GM19099 (cell line): ENCODE measurements at regions not wholly inside any gene's neighbourhood (a gene's known extent, or its start where the extent isn't known, plus 50 kb on each side); places are given as distances from the start of the nearest gene placed in this dataset.

ENCODE experiments used
- POLR2A ChIP-seq: IDR thresholded peaks from 3 replicates; pipeline ENCODE4 v1.6.1; 2011; ENCODE audit warnings: low read depth; ENCODE audit not compliant: insufficient read length; ENCODE audit errors: extremely low read depth

DNA sequence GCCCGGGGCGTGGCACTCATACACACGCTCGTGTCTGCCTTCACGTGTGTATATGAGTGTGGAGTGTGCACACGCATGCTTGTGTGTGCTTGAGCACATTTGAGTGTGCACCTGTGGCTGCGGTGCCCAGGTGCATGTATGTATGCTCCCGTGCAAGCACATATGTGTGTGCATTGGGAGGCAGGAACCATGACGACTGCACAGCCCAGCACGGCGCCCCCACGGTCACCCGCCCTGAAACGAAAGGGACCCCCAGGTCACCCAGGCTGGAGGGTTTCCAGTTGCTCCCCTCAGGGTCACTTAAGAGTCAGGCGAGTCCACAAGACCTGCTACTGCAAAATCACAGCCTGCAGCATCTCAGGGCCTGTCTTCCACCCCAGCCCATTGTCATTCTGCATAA lies 94.7 kb downstream of the YTHDF1 start:
- TF ChIP-seq POLR2A = no peak

- TF ChIP-seq POLR2A = no peak
Measured at GRCh38 chr20:63120808-63121090, 95.2 kb downstream of the YTHDF1 start.

DNA sequence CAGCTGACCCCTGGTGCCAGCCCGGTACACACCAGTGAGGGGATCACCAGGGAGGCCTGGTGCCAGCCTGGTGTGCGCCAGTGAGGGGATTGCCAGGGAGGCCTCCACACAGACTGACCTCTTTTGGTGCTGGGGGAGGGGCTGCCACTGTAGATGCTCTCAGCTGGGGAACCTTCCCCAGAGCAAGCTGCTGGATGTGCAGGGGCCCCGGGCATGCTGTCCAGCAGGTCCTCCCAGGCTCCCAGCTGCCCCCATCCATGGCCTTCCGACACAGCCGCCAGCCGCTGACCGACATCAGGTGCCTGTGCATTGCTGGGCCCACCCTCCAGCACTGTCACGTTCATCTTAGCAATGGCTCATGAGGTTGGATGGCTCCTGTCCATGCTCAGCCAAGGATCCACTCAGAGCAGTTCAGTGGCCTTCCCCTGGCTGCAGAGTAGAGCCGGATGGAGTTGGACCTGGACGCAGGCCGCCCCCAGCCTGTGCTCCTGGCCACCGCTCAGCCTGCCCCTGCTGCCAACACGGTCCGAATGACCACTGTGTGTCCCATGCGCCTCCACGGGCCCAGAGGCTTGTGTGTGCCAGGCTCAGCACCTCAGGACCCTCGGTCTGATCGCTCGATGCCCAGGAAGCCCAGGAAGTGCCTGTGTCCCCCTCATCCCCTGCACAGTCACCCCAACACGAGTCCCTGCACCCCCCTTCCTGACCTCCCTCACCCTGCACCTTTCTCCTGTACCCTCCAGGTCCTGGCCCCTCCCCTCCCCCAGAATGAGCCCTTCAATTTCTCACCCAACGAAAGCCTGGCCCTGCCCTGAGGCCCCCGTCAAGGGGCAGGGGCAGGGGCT lies 95.7 kb downstream of the YTHDF1 start:
- no peak for TF ChIP-seq POLR2A

DNA sequence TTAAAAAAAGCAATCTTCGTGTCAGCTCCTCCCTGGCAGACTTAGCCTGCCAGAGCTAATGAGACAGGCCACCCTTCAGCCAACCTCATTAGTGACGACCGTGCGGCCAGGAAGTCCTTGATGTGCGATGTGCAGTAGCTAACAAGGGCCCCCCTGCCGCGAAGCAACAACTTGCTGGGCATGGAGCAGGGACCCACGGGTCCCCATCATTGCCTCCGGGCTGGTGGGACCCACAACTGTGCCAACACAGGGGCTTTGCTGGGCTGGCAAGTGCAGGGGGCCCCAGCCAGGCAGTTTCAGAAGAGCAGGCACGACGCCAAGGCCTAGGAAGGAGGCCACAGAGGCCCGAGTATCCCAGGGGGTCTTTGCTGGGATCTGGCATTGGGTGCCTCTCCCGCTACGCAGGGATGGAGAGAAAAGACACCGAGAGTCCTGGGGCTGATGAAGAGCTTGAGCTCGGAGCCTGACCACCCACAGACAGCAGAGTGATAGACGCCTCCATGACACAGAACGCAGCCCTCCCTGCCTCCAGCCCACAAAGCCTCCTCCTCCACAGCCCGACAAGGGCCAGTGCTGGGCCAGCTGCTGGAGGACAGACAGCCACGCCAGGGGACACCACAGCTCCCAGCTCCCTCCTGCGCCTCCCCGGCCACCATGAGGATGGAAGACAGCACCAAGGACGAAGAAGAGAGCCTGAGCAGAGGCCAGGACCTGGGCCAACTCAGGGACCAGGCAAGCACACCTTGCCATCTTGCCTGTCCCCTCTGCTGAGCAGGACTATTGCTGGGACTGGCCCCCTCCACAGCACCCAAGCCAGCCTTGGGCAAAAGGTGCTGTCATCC lies 96.6 kb downstream of the YTHDF1 start:
- TF ChIP-seq POLR2A = no peak

DNA sequence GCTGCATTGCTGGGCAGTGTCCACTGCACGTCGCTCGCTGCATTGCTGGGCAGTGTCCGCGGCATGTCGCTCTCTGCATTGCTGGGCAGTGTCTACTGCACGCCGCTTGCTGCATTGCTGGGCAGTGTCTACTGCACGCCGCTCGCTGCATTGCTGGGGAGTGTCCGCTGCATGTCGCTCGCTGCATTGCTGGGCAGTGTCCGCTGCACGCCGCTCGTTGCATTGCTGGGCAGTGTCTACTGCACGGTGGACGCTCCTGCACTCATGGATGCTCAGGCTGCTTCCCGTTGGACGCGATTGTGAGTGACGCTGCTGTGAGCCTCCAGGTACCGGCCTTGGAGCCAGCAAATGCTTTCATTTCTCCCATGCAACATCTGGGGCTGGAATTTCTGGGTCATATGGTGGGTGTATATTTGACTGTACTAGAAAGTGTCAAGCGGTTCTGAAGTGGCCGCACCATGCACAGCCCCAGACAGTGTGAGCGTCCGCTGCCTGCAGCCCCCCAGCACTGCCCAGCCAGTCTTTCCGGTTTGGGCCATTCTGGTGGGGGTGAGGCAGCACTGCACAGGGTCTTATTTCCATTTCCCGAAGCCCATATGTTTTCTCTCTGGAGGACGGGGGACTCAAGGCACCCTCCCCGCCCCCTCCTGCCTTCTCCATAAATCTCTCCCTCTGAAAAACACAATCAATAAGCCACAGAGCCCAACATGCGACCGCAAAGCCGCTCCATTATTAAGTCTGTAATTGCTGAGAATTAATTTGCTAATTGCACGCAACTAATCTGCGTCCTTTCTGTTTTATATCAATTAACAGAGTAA lies 97.4 kb downstream of the YTHDF1 start:
- TF ChIP-seq POLR2A = no peak

- TF ChIP-seq POLR2A = no peak
Measured at GRCh38 chr20:63117661-63118302, 98.1 kb downstream of the YTHDF1 start.

GRCh38 chr20:63117151-63117550 lies 98.8 kb downstream of the YTHDF1 start:
- TF ChIP-seq POLR2A = no peak

DNA sequence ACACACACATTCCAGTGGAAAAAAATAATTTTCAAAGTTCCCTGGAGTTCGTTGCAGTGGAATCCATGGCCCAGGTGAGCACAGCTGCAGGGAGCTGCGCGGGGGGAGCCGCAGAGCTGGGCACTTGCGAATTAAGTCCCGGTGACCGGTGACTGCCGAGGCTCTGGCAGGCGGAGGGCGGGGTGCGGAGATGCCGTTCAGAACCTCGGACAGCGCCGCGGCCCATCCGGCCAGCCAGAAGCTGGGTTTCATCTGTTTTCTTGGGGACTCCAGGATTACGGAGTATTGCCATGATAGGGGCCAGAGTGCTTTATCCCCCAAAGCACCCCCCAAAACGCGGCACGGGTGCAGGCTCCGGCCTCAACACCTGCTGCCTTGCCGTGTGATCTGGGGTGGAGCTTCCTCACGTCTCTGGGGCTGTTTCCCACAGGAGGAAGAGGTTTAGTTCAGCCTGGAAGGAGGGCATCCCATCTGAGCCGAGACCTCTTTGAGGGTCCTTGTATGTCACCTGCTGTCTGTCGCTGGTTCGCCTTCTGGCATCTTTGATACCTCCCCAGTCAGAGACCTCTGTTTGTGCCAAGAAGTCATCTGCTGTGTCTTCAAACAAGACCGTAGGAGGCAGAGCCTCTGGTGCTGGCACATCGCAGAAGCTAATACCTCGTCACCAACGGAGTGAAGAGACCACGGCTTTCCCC lies 99.4 kb downstream of the YTHDF1 start:
- no peak for TF ChIP-seq POLR2A

GRCh38 chr20:63115651-63116411 lies 100.1 kb downstream of the YTHDF1 start:
- TF ChIP-seq POLR2A = no peak

DNA sequence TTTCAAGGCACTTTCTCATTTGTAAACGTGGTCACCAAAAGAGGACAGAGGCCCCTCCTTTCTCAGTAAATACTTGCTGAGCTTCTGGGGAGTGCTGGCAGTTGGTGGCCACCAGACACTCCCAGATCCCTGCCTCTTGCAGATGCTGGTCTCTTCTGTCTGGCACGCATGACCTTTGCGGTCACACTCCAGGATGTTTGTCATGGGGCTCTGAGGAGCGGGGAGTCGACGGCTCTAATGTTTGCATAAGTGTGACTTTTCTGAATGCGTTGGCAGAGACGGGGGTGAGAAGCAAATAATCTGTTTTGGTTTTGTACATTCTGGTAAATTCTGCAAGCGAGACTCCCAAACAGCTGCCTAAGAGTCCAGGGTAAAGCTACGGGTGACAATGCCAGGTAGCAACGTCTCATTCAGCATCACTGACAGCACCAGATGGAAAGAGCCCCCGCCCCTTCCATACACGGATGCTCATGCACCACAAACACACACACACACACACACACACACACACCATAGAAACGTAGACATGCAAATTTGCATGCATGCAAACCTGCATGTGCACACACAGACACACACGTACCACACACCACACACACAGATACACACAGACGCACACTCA lies 101.1 kb downstream of the YTHDF1 start:
- no peak for TF ChIP-seq POLR2A

- TF ChIP-seq POLR2A = no peak
Measured at GRCh38 chr20:63114006-63114692, 101.8 kb downstream of the YTHDF1 start.

GRCh38 chr20:63112491-63113219 lies 103.3 kb downstream of the YTHDF1 start:
- no peak for TF ChIP-seq POLR2A
